ENCODE measurements at regions not wholly inside any gene's neighbourhood (a gene's known extent, or its start where the extent isn't known, plus 50 kb on each side); places are given as distances from the start of the nearest gene placed in this dataset.

DNA sequence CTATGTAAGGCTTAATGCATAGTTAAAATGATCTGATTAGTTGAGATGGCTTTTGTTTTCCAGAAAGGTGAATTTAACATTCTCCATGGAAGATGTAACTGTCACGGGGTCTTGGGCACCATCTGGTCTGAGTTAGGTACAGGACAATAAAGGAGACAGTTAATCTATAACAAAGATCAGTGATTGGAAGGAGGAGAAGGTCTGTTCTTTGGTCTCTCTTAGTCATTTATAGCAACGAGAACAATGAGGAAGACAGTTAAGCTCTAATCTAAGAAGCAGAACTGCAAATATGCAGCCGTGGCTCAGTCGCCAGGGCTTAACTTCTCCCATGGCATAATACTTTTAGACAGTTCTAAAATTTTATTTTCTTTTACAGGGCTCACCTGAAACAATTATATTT is 405.5 kb upstream of the SULF2 start:
- no peaks in the 10 kb centered on the region for H3K9me3 ChIP-seq (ENCODE audit: low read depth)

DNA sequence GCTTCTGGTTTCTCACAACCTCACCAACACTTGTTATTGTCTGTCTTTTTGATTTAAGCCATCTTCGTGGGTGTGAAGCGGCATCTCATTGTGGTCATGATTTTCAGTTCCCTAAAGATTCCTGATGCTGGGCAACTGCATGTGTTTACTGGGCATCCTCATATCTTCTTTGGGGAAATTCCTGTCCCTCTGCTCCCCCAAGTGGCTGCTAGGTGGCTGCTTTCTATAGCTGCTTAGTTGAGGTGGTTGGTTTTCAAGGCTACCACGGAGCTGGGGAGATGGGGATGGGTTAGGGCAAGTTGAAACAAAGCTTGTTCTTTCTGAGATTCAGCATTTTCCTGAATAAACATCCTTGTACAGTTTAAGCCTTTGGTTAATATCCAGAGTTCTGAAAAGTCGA is 403.9 kb upstream of the SULF2 start:
- Histone ChIP-seq H3K9me3 (ENCODE audit: low read depth) (no peaks in the 10 kb centered on the region), H3K27me3 (no peaks in the 10 kb centered on the region)

More for the DNA sequence above, 405.5 kb upstream of the SULF2 start:
- DNase-seq (ENCODE audit: low read depth in 1 of 2, low spot score in 1 of 2), result no peak
- Histone ChIP-seq H3K27me3 (no peaks in the 10 kb centered on the region), H3K4me1 (ENCODE audit: low read depth) (no peaks in the 10 kb centered on the region), H3K36me3 (no peaks in the 10 kb centered on the region), H3K27ac (no peak overlapping the region), H3K4me3 (no peak overlapping the region)
- TF ChIP-seq, protein P1, sequence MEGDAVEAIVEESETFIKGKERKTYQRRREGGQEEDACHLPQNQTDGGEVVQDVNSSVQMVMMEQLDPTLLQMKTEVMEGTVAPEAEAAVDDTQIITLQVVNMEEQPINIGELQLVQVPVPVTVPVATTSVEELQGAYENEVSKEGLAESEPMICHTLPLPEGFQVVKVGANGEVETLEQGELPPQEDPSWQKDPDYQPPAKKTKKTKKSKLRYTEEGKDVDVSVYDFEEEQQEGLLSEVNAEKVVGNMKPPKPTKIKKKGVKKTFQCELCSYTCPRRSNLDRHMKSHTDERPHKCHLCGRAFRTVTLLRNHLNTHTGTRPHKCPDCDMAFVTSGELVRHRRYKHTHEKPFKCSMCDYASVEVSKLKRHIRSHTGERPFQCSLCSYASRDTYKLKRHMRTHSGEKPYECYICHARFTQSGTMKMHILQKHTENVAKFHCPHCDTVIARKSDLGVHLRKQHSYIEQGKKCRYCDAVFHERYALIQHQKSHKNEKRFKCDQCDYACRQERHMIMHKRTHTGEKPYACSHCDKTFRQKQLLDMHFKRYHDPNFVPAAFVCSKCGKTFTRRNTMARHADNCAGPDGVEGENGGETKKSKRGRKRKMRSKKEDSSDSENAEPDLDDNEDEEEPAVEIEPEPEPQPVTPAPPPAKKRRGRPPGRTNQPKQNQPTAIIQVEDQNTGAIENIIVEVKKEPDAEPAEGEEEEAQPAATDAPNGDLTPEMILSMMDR (IDR thresholded peaks at IDR 0.05; ENCODE audit: low read depth, low read length), result no peak

DNA sequence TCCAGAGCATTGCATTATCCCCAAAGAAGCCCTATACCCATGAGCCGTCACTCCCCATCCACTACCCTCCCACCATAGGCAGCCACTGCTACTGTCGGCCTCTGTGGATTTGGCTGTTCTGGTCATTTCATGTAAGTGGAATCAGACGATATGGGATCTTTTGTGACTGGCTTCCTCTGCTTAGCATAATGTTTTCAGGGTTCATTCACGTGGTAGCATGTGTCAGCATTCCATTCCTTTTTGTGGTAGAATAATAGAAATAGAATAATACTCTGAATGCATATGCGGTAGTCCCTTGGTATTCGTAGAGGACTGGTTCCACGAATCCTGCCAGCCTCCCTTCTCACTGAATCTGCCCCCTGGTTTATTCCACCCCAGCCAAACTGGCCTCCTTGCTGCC is 402.6 kb upstream of the SULF2 start:
- no peaks in the 10 kb centered on the region for H3K36me3 ChIP-seq
- H3K27me3 ChIP-seq, result no peaks in the 10 kb centered on the region
- H3K27ac ChIP-seq, result no peak overlapping the region
- H3K9me3 ChIP-seq (ENCODE audit: low read depth), result no peaks in the 10 kb centered on the region
- no peak overlapping the region for H3K4me3 ChIP-seq
- no peak for DNase-seq (ENCODE audit: low read depth in 1 of 2, low spot score in 1 of 2)
- TF ChIP-seq, protein P1 (IDR thresholded peaks at IDR 0.05; ENCODE audit: low read depth, low read length), result no peak
- no peaks in the 10 kb centered on the region for H3K4me1 ChIP-seq (ENCODE audit: low read depth)

More for the DNA sequence above, 403.9 kb upstream of the SULF2 start:
- TF ChIP-seq, protein P1 (IDR thresholded peaks at IDR 0.05; ENCODE audit: low read depth, low read length), result peak; percentile 53
- Histone ChIP-seq H3K4me1 (ENCODE audit: low read depth) (no peaks in the 10 kb centered on the region), H3K4me3 (no peak overlapping the region), H3K27ac (no peak overlapping the region), H3K36me3 (no peaks in the 10 kb centered on the region)
- peak in 1 of 2 donors; percentile 61 for DNase-seq (ENCODE audit: low read depth in 1 of 2, low spot score in 1 of 2)

DNA sequence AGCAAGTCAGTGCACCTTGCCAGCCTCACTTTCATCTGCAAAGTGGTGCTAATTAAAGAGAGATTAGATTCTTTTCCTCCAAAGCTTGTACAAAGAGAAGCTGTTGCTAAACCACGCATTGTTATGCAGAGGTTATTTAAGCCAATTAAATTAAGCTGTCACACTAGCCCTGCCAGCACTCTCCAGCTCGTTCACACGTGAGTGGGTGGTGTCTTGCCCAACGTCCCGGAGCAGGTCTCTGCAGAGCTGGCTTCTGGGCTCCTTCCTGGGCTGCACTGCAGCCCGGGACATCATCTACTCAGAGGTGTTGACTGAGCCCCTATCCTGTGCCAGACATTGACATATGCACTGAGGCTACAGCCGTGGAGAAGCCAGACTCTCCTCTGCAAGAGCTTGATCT is 401.6 kb upstream of the SULF2 start:
- Histone ChIP-seq H3K27me3 (no peaks in the 10 kb centered on the region), H3K4me1 (ENCODE audit: low read depth) (no peaks in the 10 kb centered on the region), H3K36me3 (no peaks in the 10 kb centered on the region), H3K27ac (no peak overlapping the region), H3K4me3 (no peak overlapping the region), H3K9me3 (ENCODE audit: low read depth) (no peaks in the 10 kb centered on the region)
- TF ChIP-seq, protein P1 (IDR thresholded peaks at IDR 0.05; ENCODE audit: low read depth, low read length), result no peak
- peak in 1 of 2 donors; percentile 61 for DNase-seq (ENCODE audit: low read depth in 1 of 2, low spot score in 1 of 2)

DNA sequence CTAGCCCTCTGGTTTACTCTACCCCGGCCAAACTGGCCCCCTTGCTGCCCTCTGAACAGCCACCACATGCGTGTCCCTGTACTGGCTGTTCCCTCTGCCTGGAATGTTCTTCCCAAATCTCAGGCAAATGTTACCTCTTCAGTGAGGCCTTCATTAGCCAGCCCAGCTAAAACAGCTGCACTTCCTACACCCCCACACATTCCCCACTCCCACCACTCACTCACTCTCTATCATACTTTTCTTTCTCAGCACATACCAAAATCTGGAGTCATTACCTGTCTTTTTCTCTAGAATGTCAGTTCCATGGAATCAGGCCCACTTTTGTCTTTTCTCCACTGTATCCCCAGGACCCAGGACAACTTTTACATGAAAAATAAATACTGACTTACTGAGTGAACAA is 401.2 kb upstream of the SULF2 start:
- peak in 1 of 2 donors; percentile 51 for DNase-seq (ENCODE audit: low read depth in 1 of 2, low spot score in 1 of 2)
- H3K27ac ChIP-seq, result no peak overlapping the region
- TF ChIP-seq, protein P1 (IDR thresholded peaks at IDR 0.05; ENCODE audit: low read depth, low read length), result no peak

DNA sequence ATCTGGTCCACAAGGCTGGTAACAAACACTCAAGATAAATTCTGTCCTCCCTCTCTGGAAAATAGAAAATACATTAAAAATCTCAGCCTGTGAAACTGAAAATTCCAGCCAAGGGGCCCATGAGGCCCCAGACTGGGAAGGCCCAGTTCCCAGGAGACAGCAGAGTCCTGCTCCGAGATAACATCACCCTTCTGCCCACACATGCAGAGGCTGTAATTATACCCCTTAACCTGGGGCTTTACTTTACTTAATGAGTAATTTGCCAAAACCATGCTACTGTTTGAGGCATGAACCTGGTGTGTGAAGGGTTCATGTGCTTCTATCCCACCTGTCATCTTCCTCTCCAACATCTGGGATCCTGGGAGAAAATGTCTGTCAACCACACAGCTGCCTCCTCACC is 398.9 kb upstream of the SULF2 start:
- TF ChIP-seq, protein P1 (IDR thresholded peaks at IDR 0.05; ENCODE audit: low read depth, low read length), result no peak
- DNase-seq (ENCODE audit: low read depth in 1 of 2, low spot score in 1 of 2), result no peak
- H3K4me1 ChIP-seq (ENCODE audit: low read depth), result no peaks in the 10 kb centered on the region

More for the DNA sequence above, 401.2 kb upstream of the SULF2 start:
- no peaks in the 10 kb centered on the region for H3K9me3 ChIP-seq (ENCODE audit: low read depth)
- no peak overlapping the region for H3K4me3 ChIP-seq
- no peaks in the 10 kb centered on the region for H3K4me1 ChIP-seq (ENCODE audit: low read depth)
- H3K36me3 ChIP-seq, result no peaks in the 10 kb centered on the region
- no peaks in the 10 kb centered on the region for H3K27me3 ChIP-seq

More for the DNA sequence above, 398.9 kb upstream of the SULF2 start:
- Histone ChIP-seq H3K4me3 (no peak overlapping the region), H3K27me3 (no peaks in the 10 kb centered on the region), H3K9me3 (ENCODE audit: low read depth) (no peaks in the 10 kb centered on the region), H3K27ac (no peak overlapping the region), H3K36me3 (no peaks in the 10 kb centered on the region)
